SK-N-SH (cell line): ENCODE measurements at regions not wholly inside any gene's neighbourhood (a gene's known extent, or its start where the extent isn't known, plus 50 kb on each side); places are given as distances from the start of the nearest gene placed in this dataset.

Experiments
- CTCF ChIA-PET: fragments of 300-600, 350-600 bp; formaldehyde crosslinking; extraction: SDS; loops from one replicate; lab custom pipeline; 2021; lab: Yijun Ruan, JAX
- POLR2A ChIA-PET: fragments of 350-600 bp; sonication (Branson Sonifier 250); formaldehyde crosslinking; extraction: SDS; loops from one replicate; lab custom pipeline; 2020; ENCODE audit warnings: antibody characterized with exemption, inconsistent platforms; lab: Yijun Ruan, JAX
- DNase-seq: peaks from one replicate; pipeline ENCODE4 v3.0.0; 2012
- H2AFZ ChIP-seq: fragments of 200-600 bp; sonication (generic); 2 replicates; pipeline ENCODE4 v1.8.1; 2016; ENCODE audit warnings: antibody characterized with exemption, mild to moderate bottlenecking, low read depth
- H3F3A ChIP-seq: fragments of 200-600 bp; sonication (generic); replicated peaks from 2 replicates; pipeline ENCODE3; 2016; ENCODE audit warnings: antibody characterized with exemption, mild to moderate bottlenecking; ENCODE audit not compliant: insufficient read depth
- H3K27ac ChIP-seq, 2 experiments: fragments of 200-500 bp in 1 of 2; fragments of 200-600 bp in 1 of 2; sonication (Bioruptor generic) in 1 of 2; sonication (generic), shearing (Covaris generic) in 1 of 2; 2 replicates each; pipeline versions ENCODE4 v1.5.1 to v1.6.1; 2014 to 2016; ENCODE audit warnings: low read depth in 2 of 2, inconsistent platforms in 1 of 2, low read length in 1 of 2, mild to moderate bottlenecking in 1 of 2, mixed read lengths in 1 of 2
- H3K27me3 ChIP-seq: fragments of 200-600 bp; sonication (generic), shearing (Covaris generic); 2 replicates; pipeline ENCODE4 v1.6.1; 2016; ENCODE audit warnings: mixed run types; ENCODE audit not compliant: insufficient read depth
- H3K36me3 ChIP-seq, 2 experiments: fragments of 200-500 bp in 1 of 2; fragments of 200-600 bp in 1 of 2; sonication (Bioruptor generic) in 1 of 2; sonication (generic) in 1 of 2; replicated peaks in 1 of 2; 2 replicates each; pipeline versions ENCODE3 to v1.5.1; 2014 to 2016; ENCODE audit warnings: low read length in 1 of 2, mild to moderate bottlenecking in 1 of 2; ENCODE audit not compliant: insufficient read depth in 2 of 2, control insufficient read depth in 1 of 2
- H3K4me1 ChIP-seq, 2 experiments: fragments of 200-500 bp in 1 of 2; fragments of 200-600 bp in 1 of 2; sonication (Bioruptor generic) in 1 of 2; sonication (generic), shearing (Covaris generic) in 1 of 2; 2 replicates each; pipeline versions ENCODE4 v1.5.1 to v1.6.1; 2014 to 2016; ENCODE audit warnings: low read depth in 1 of 2, low read length in 1 of 2, mixed run types in 1 of 2; ENCODE audit not compliant: insufficient read depth in 2 of 2, control insufficient read depth in 1 of 2
- H3K4me2 ChIP-seq: fragments of 200-600 bp; sonication (generic), shearing (Covaris generic); 2 replicates; pipeline ENCODE4 v1.6.1; 2017; ENCODE audit warnings: mixed run types
- H3K4me3 ChIP-seq, 2 experiments: fragments of 200-500 bp in 1 of 2; fragments of 200-600 bp in 1 of 2; sonication (Bioruptor generic) in 1 of 2; sonication (generic), shearing (Covaris generic) in 1 of 2; 2 replicates each; pipeline versions ENCODE4 v1.5.1 to v1.8.1; 2014 to 2016; ENCODE audit warnings: low read depth in 2 of 2, inconsistent platforms in 1 of 2, low read length in 1 of 2, mild to moderate bottlenecking in 1 of 2, mixed read lengths in 1 of 2, moderate library complexity in 1 of 2
- H3K79me2 ChIP-seq: fragments of 200-600 bp; sonication (generic); 2 replicates; pipeline ENCODE4 v1.8.1; 2017; ENCODE audit warnings: mild to moderate bottlenecking; ENCODE audit not compliant: insufficient read depth
- H3K9ac ChIP-seq: fragments of 200-600 bp; sonication (generic); 2 replicates; pipeline ENCODE4 v1.6.1; 2017; ENCODE audit warnings: mixed run types
- H3K9me2 ChIP-seq: fragments of 200-600 bp; sonication (generic); 2 replicates; pipeline ENCODE4 v1.6.1; 2017; ENCODE audit warnings: mixed run types
- H3K9me3 ChIP-seq: fragments of 200-600 bp; sonication (generic); 2 replicates; pipeline ENCODE4 v1.6.1; 2017; ENCODE audit warnings: mixed run types, mild to moderate bottlenecking, moderate library complexity
- H4K20me1 ChIP-seq: fragments of 200-600 bp; sonication (generic); 2 replicates; pipeline ENCODE4 v1.6.1; 2017; ENCODE audit warnings: mild to moderate bottlenecking, mixed run types; ENCODE audit not compliant: insufficient read depth
- CHD2 ChIP-seq: fragments of 150-350 bp; IDR thresholded peaks from 2 replicates; pipeline ENCODE4 v1.6.1; 2018; ENCODE audit warnings: low read length; ENCODE audit not compliant: partially characterized antibody
- CTCF ChIP-seq: fragments of 200-600 bp; sonication (generic); IDR thresholded peaks from 2 replicates; pipeline ENCODE4 v1.6.1; 2017; ENCODE audit warnings: antibody characterized with exemption, mild to moderate bottlenecking, moderate library complexity
- ELF1 ChIP-seq: IDR thresholded peaks from 2 replicates; pipeline ENCODE4 v1.4.0; 2012
- FOSL2 ChIP-seq: IDR thresholded peaks from 2 replicates; pipeline ENCODE4 v1.4.0; 2012; ENCODE audit warnings: low read depth, mild to moderate bottlenecking, moderate library complexity, borderline replicate concordance
- FOXM1 ChIP-seq: IDR thresholded peaks from 2 replicates; pipeline ENCODE4 v1.4.0; 2012; ENCODE audit warnings: low read depth, mild to moderate bottlenecking
- GABPA ChIP-seq: IDR thresholded peaks from 2 replicates; pipeline ENCODE4 v1.4.0; 2012; ENCODE audit warnings: low read depth, mild to moderate bottlenecking
- GATA2 ChIP-seq: sonication (generic); formaldehyde crosslinking; IDR thresholded peaks from 2 replicates; pipeline ENCODE4 v1.5.0; 2020; ENCODE audit warnings: mild to moderate bottlenecking, missing genetic modification reagents
- JUND ChIP-seq: IDR thresholded peaks from 2 replicates; pipeline ENCODE4 v1.4.0; 2012
- RAD21 ChIP-seq: IDR thresholded peaks from 2 replicates; pipeline ENCODE4 v1.6.1; 2012; ENCODE audit warnings: mild to moderate bottlenecking, low read length
- RXRA ChIP-seq: IDR thresholded peaks from 2 replicates; pipeline ENCODE4 v1.4.0; 2012; ENCODE audit warnings: low read depth, mild to moderate bottlenecking, borderline replicate concordance
- SMC3 ChIP-seq: IDR thresholded peaks from 2 replicates; pipeline ENCODE4 v1.6.1; 2012; ENCODE audit warnings: low read depth, low read length, improper control_type of control experiment
- TAF1 ChIP-seq: IDR thresholded peaks from 2 replicates; pipeline ENCODE4 v1.6.1; 2012; ENCODE audit warnings: low read depth, mild to moderate bottlenecking, low read length, moderate library complexity, borderline replicate concordance
- TCF12 ChIP-seq: IDR thresholded peaks from 2 replicates; pipeline ENCODE4 v1.4.0; 2012
- TEAD4 ChIP-seq: IDR thresholded peaks from 2 replicates; pipeline ENCODE4 v1.4.0; 2012; ENCODE audit warnings: mild to moderate bottlenecking, borderline replicate concordance; ENCODE audit not compliant: insufficient read depth
- USF1 ChIP-seq: IDR thresholded peaks from 2 replicates; pipeline ENCODE4 v1.4.0; 2012; ENCODE audit warnings: low read depth, borderline replicate concordance
- USF2 ChIP-seq: fragments of 150-350 bp; IDR thresholded peaks from 2 replicates; pipeline ENCODE4 v1.6.1; 2017; ENCODE audit warnings: antibody characterized with exemption, low read length, low read depth, borderline replicate concordance
- YY1 ChIP-seq: IDR thresholded peaks from 2 replicates; pipeline ENCODE4 v1.4.0; 2012; ENCODE audit warnings: low read depth, mild to moderate bottlenecking
- ZBTB33 ChIP-seq: IDR thresholded peaks from 2 replicates; pipeline ENCODE4 v1.4.0; 2012; ENCODE audit warnings: low read depth, borderline replicate concordance
- WGBS: methylation state at CpG from one replicate; pipeline ENCODE4 v1.1.6; 2017; ENCODE audit warnings: low lambda C conversion rate; 5-methylcytosine and 5-hydroxymethylcytosine counted together

GRCh38 chr7:106584914-106585759, 75.8 kb downstream of the CCDC71L start:
- Histone ChIP-seq H3K36me3 (no peaks in the 10 kb centered on the region), H3K9ac (no peak overlapping the region), H3F3A (no peaks in the 10 kb centered on the region), H3K9me2 (no peaks in the 10 kb centered on the region), H4K20me1 (no peaks in the 10 kb centered on the region), H2AFZ (no peak overlapping the region), H3K27ac (no peak overlapping the region), H3K9me3 (no peaks in the 10 kb centered on the region), H3K4me3 (no peak overlapping the region), H3K27me3 (no peaks in the 10 kb centered on the region), H3K4me1 (peaks cover 0 to 2% of the 10 kb centered on the region in 2 experiments; a peak in 1 of 4 replicates), H3K79me2 (no peaks in the 10 kb centered on the region), H3K4me2 (no peak overlapping the region)
- DNase-seq = no peak
- WGBS = 79% methylated on average over 7 of the region's 7 CpGs
- ChIA-PET CTCF (interaction anchor here (1.1 to 2.1 kb wide), 4 partner anchors 9 to 74 kb away, joined by 3 to 5 read pairs (median 4); no protein-coding TSS in a partner anchor), POLR2A (no interaction called here)
- no peak for TF ChIP-seq USF1
- no peak for TF ChIP-seq USF2
- TF ChIP-seq ELF1 = no peak
- TF ChIP-seq FOSL2 = no peak
- TF ChIP-seq RAD21 = no peak
- no peak for TF ChIP-seq YY1
- no peak for TF ChIP-seq FOXM1
- no peak for TF ChIP-seq GABPA

GRCh38 chr7:106583706-106584690, 77.0 kb downstream of the CCDC71L start:
- peaks cover 0 to 2% of the 10 kb centered on the region in 2 experiments; a peak in 1 of 4 replicates for H3K4me1 ChIP-seq
- ChIA-PET POLR2A (no interaction called here), CTCF (interaction anchor here (1.0 to 1.1 kb wide), 2 partner anchors 10 to 15 kb away, joined by 3 read pairs; no protein-coding TSS in a partner anchor)
- H3K9me3 ChIP-seq = no peaks in the 10 kb centered on the region
- H3K36me3 ChIP-seq = no peaks in the 10 kb centered on the region
- H3K4me2 ChIP-seq = no peak overlapping the region
- no peak overlapping the region for H3K27ac ChIP-seq
- H3K4me3 ChIP-seq = no peak overlapping the region
- no peaks in the 10 kb centered on the region for H3K27me3 ChIP-seq
- H4K20me1 ChIP-seq = no peaks in the 10 kb centered on the region
- H3K9ac ChIP-seq = no peak overlapping the region
- no peaks in the 10 kb centered on the region for H3K9me2 ChIP-seq
- H3K79me2 ChIP-seq = no peaks in the 10 kb centered on the region
- 63% methylated on average over 5 of the region's 5 CpGs for WGBS
- no peak for DNase-seq
- no peak overlapping the region for H2AFZ ChIP-seq
- no peaks in the 10 kb centered on the region for H3F3A ChIP-seq
- TF ChIP-seq TCF12 = no peak
- TF ChIP-seq ELF1 = no peak
- TF ChIP-seq RXRA = no peak
- TF ChIP-seq CHD2 = no peak
- no peak for TF ChIP-seq GATA2 (CRISPR knock-in tag)
- no peak for TF ChIP-seq JUND
- no peak for TF ChIP-seq GABPA
- no peak for TF ChIP-seq USF1
- no peak for TF ChIP-seq ZBTB33
- TF ChIP-seq FOSL2 = no peak
- no peak for TF ChIP-seq TEAD4
- no peak for TF ChIP-seq TAF1
- no peak for TF ChIP-seq CTCF
- no peak for TF ChIP-seq SMC3
